HPDE6-E6E7 (cell line): ENCODE measurements at regions not wholly inside any gene's neighbourhood (a gene's known extent, or its start where the extent isn't known, plus 50 kb on each side); places are given as distances from the start of the nearest gene placed in this dataset.

Experiments
- DNase-seq: peaks from one replicate; pipeline ENCODE4 v3.0.0; 2011; ENCODE audit warnings: missing footprints; ENCODE audit errors: extremely low spot score

- no peak for DNase-seq
Measured at GRCh38 chr4:100804576-100805360, 286.9 kb upstream of the EMCN start.

GRCh38 chr4:100803751-100804150 is 285.9 kb upstream of the EMCN start:
- DNase-seq = no peak

GRCh38 chr4:100799761-100800539 is 282.1 kb upstream of the EMCN start:
- DNase-seq = no peak

- no peak for DNase-seq
Measured at GRCh38 chr4:100797791-100798190, 280.0 kb upstream of the EMCN start.

- no peak for DNase-seq
Measured at GRCh38 chr4:100797356-100797755, 279.5 kb upstream of the EMCN start.

- DNase-seq = no peak
Measured at GRCh38 chr4:100796332-100796731, 278.5 kb upstream of the EMCN start.

GRCh38 chr4:100795581-100795980 is 277.8 kb upstream of the EMCN start:
- no peak for DNase-seq

- no peak for DNase-seq
Measured at GRCh38 chr4:100790836-100791615, 273.2 kb upstream of the EMCN start.

GRCh38 chr4:100789991-100790390 is 272.2 kb upstream of the EMCN start:
- DNase-seq = no peak

- DNase-seq = no peak
Measured at GRCh38 chr4:100786481-100786880, 268.7 kb upstream of the EMCN start.

GRCh38 chr4:100782356-100782755 is 264.5 kb upstream of the EMCN start:
- no peak for DNase-seq

- DNase-seq = no peak
Measured at GRCh38 chr4:100781435-100781834, 263.6 kb upstream of the EMCN start.

- DNase-seq = no peak
Measured at GRCh38 chr4:100780126-100780525, 262.3 kb upstream of the EMCN start.

- DNase-seq = no peak
Measured at GRCh38 chr4:100778431-100778830, 260.6 kb upstream of the EMCN start.

GRCh38 chr4:100762738-100763137 is 244.9 kb upstream of the EMCN start:
- no peak for DNase-seq

GRCh38 chr4:100754751-100755150 is 236.9 kb upstream of the EMCN start:
- DNase-seq = no peak

GRCh38 chr4:100746141-100746739 is 228.4 kb upstream of the EMCN start:
- DNase-seq = no peak

GRCh38 chr4:100742045-100742444 is 224.2 kb upstream of the EMCN start:
- DNase-seq = peak; percentile 25

- DNase-seq = no peak
Measured at GRCh38 chr4:100739426-100739825, 221.6 kb upstream of the EMCN start.

GRCh38 chr4:100738196-100739165 is 220.7 kb upstream of the EMCN start:
- DNase-seq = peak; percentile 72
